Peyer's patch (tissue), 4 donors: ENCODE measurements at regions not wholly inside any gene's neighbourhood (a gene's known extent, or its start where the extent isn't known, plus 50 kb on each side); places are given as distances from the start of the nearest gene placed in this dataset.

ENCODE experiments used
- DNase-seq, 3 donors: peaks; one replicate each; pipeline ENCODE4 v3.0.0-alpha.2; 2017 to 2019
- H3K27ac ChIP-seq, 4 donors: fragments of 200-600 bp; sonication (generic); one replicate each; pipeline ENCODE4 v1.5.1; 2016 to 2019
- H3K27me3 ChIP-seq, 2 donors: fragments of 200-600 bp; sonication (generic); one replicate each; pipeline ENCODE4 v1.5.1; 2019
- H3K36me3 ChIP-seq, 3 donors: fragments of 200-600 bp; sonication (generic); one replicate each; pipeline ENCODE4 v1.5.1; 2016 to 2019
- H3K4me1 ChIP-seq, 4 donors: fragments of 200-600 bp; sonication (generic); one replicate each; pipeline ENCODE4 v1.5.1; 2016 to 2019
- H3K4me3 ChIP-seq, 4 donors: fragments of 200-600 bp; sonication (generic); 1 replicate in 3 of 4; 2 replicates in 1 of 4; pipeline ENCODE4 v1.5.1; 2016 to 2019; ENCODE audit warnings: mild to moderate bottlenecking in 1 of 4
- H3K9me3 ChIP-seq, 4 donors: fragments of 200-600 bp; sonication (generic); one replicate each; pipeline ENCODE4 v1.5.1; 2016 to 2019; ENCODE audit warnings: mild to moderate bottlenecking in 1 of 4
- CTCF ChIP-seq, 6 experiments: fragments of 450-650 bp in 4 of 6; fragments of 200-600 bp in 2 of 6; sonication (generic) in 1 of 6; IDR thresholded peaks; one replicate each; pipeline ENCODE4 v1.5.1; 2017 to 2019; ENCODE audit warnings: antibody characterized with exemption in 6 of 6, mild to moderate bottlenecking in 3 of 6, moderate library complexity in 1 of 6
- POLR2A ChIP-seq, 2 donors: fragments of 450-650 bp; IDR thresholded peaks; one replicate each; pipeline ENCODE4 v1.5.1; 2017; ENCODE audit warnings: antibody characterized with exemption in 2 of 2, mild to moderate bottlenecking in 2 of 2, moderate library complexity in 2 of 2

- DNase-seq, result no peak
- Histone ChIP-seq H3K4me3 (no peak overlapping the region), H3K36me3 (no peaks in the 10 kb centered on the region), H3K4me1 (no peaks in the 10 kb centered on the region), H3K27me3 (no peaks in the 10 kb centered on the region), H3K27ac (no peak overlapping the region), H3K9me3 (peaks cover 0 to 5% (median 0%) of the 10 kb centered on the region in 4 donors)
- TF ChIP-seq POLR2A (IDR thresholded peaks at IDR 0.05) (no peak), CTCF (IDR thresholded peaks at IDR 0.05) (no peak)
Observed at GRCh38 chr7:119482671-119483070, 790.3 kb upstream of the KCND2 start.

- no peaks in the 10 kb centered on the region for H3K27me3 ChIP-seq
- no peaks in the 10 kb centered on the region for H3K36me3 ChIP-seq
- no peak for DNase-seq
- no peaks in the 10 kb centered on the region for H3K4me1 ChIP-seq
- TF ChIP-seq POLR2A (IDR thresholded peaks at IDR 0.05) (no peak), CTCF (IDR thresholded peaks at IDR 0.05) (no peak)
- H3K4me3 ChIP-seq, result no peak overlapping the region
- no peak overlapping the region for H3K27ac ChIP-seq
- peaks cover 0 to 5% (median 0%) of the 10 kb centered on the region in 4 donors for H3K9me3 ChIP-seq
Observed at GRCh38 chr7:119483364-119483763, 789.6 kb upstream of the KCND2 start.

- Histone ChIP-seq H3K4me1 (no peaks in the 10 kb centered on the region), H3K9me3 (no peaks in the 10 kb centered on the region), H3K4me3 (no peak overlapping the region), H3K27ac (no peak overlapping the region), H3K27me3 (no peaks in the 10 kb centered on the region), H3K36me3 (no peaks in the 10 kb centered on the region)
- TF ChIP-seq CTCF (IDR thresholded peaks at IDR 0.05), result no peak
- DNase-seq, result no peak
Observed at GRCh38 chr7:119514326-119514725, 758.6 kb upstream of the KCND2 start.

GRCh38 chr7:119515214-119515613 is 757.8 kb upstream of the KCND2 start:
- Histone ChIP-seq H3K27me3 (no peaks in the 10 kb centered on the region), H3K27ac (no peak overlapping the region), H3K36me3 (no peaks in the 10 kb centered on the region), H3K4me3 (no peak overlapping the region), H3K4me1 (no peaks in the 10 kb centered on the region), H3K9me3 (no peaks in the 10 kb centered on the region)
- no peak for DNase-seq
- TF ChIP-seq CTCF (IDR thresholded peaks at IDR 0.05) (no peak), POLR2A (IDR thresholded peaks at IDR 0.05) (no peak)

- Histone ChIP-seq H3K4me1 (no peaks in the 10 kb centered on the region), H3K4me3 (no peak overlapping the region), H3K27me3 (no peaks in the 10 kb centered on the region), H3K9me3 (no peaks in the 10 kb centered on the region), H3K27ac (no peak overlapping the region), H3K36me3 (no peaks in the 10 kb centered on the region)
- DNase-seq, result no peak
- TF ChIP-seq POLR2A (IDR thresholded peaks at IDR 0.05), result no peak
- no peak for TF ChIP-seq CTCF (IDR thresholded peaks at IDR 0.05)
Observed at GRCh38 chr7:119515962-119516361, 757.0 kb upstream of the KCND2 start.

GRCh38 chr7:119522263-119522662 is 750.7 kb upstream of the KCND2 start:
- TF ChIP-seq POLR2A (IDR thresholded peaks at IDR 0.05) (no peak), CTCF (IDR thresholded peaks at IDR 0.05) (no peak)
- Histone ChIP-seq H3K4me1 (no peaks in the 10 kb centered on the region), H3K4me3 (no peak overlapping the region), H3K27ac (no peak overlapping the region), H3K9me3 (peaks cover 0 to 5% (median 0%) of the 10 kb centered on the region in 4 donors), H3K36me3 (no peaks in the 10 kb centered on the region), H3K27me3 (no peaks in the 10 kb centered on the region)
- DNase-seq, result no peak
